ENCODE measurements at regions not wholly inside any gene's neighbourhood (a gene's known extent, or its start where the extent isn't known, plus 50 kb on each side); places are given as distances from the start of the nearest gene placed in this dataset.

- ATAC-seq (peak; percentile 65), DNase-seq (ENCODE audit: low spot score) (peak; percentile 41)
- Histone ChIP-seq H4K20me1 (replicated peaks; ENCODE audit: insufficient read depth) (no peaks in the 10 kb centered on the region), H3K36me3 (ENCODE audit: insufficient read depth) (no peaks in the 10 kb centered on the region), H3K4me3 (no peak overlapping the region), H2AFZ (peak overlapping the region; percentile 74; the same call in 1 of the 2 replicates), H3K79me2 (replicated peaks; ENCODE audit: insufficient read depth) (no peaks in the 10 kb centered on the region), H3F3A (replicated peaks; ENCODE audit: low read depth) (no peaks in the 10 kb centered on the region), H3K4me2 (no peak overlapping the region), H3K4me1 (ENCODE audit: insufficient read depth) (peaks cover 16% of the 10 kb centered on the region), H3K9me2 (ENCODE audit: insufficient read depth) (no peaks in the 10 kb centered on the region), H3K27ac (ENCODE audit: low read depth) (no peak overlapping the region), H3K27me3 (ENCODE audit: insufficient read depth) (no peaks in the 10 kb centered on the region)
- no peaks in the 10 kb centered on the region for H3K27me3 Mint-ChIP-seq (ENCODE audit: insufficient read depth, low read depth, poor library complexity)
- no peak overlapping the region for H3K4me3 Mint-ChIP-seq
- TF ChIP-seq CREB1 (CRISPR knock-in tag; IDR thresholded peaks at IDR 0.05; ENCODE audit: low read depth) (no peak), EZH2phosphoT487 (IDR thresholded peaks at IDR 0.05; ENCODE audit: unreplicated experiment) (no peak), ZNF114 (CRISPR knock-in tag; IDR thresholded peaks at IDR 0.05) (no peak), POLR2AphosphoS5 (IDR thresholded peaks at IDR 0.05; ENCODE audit: low read depth) (no peak), JUNB (IDR thresholded peaks at IDR 0.05; ENCODE audit: unreplicated experiment) (no peak)
- TF ChIP-seq, protein P1, sequence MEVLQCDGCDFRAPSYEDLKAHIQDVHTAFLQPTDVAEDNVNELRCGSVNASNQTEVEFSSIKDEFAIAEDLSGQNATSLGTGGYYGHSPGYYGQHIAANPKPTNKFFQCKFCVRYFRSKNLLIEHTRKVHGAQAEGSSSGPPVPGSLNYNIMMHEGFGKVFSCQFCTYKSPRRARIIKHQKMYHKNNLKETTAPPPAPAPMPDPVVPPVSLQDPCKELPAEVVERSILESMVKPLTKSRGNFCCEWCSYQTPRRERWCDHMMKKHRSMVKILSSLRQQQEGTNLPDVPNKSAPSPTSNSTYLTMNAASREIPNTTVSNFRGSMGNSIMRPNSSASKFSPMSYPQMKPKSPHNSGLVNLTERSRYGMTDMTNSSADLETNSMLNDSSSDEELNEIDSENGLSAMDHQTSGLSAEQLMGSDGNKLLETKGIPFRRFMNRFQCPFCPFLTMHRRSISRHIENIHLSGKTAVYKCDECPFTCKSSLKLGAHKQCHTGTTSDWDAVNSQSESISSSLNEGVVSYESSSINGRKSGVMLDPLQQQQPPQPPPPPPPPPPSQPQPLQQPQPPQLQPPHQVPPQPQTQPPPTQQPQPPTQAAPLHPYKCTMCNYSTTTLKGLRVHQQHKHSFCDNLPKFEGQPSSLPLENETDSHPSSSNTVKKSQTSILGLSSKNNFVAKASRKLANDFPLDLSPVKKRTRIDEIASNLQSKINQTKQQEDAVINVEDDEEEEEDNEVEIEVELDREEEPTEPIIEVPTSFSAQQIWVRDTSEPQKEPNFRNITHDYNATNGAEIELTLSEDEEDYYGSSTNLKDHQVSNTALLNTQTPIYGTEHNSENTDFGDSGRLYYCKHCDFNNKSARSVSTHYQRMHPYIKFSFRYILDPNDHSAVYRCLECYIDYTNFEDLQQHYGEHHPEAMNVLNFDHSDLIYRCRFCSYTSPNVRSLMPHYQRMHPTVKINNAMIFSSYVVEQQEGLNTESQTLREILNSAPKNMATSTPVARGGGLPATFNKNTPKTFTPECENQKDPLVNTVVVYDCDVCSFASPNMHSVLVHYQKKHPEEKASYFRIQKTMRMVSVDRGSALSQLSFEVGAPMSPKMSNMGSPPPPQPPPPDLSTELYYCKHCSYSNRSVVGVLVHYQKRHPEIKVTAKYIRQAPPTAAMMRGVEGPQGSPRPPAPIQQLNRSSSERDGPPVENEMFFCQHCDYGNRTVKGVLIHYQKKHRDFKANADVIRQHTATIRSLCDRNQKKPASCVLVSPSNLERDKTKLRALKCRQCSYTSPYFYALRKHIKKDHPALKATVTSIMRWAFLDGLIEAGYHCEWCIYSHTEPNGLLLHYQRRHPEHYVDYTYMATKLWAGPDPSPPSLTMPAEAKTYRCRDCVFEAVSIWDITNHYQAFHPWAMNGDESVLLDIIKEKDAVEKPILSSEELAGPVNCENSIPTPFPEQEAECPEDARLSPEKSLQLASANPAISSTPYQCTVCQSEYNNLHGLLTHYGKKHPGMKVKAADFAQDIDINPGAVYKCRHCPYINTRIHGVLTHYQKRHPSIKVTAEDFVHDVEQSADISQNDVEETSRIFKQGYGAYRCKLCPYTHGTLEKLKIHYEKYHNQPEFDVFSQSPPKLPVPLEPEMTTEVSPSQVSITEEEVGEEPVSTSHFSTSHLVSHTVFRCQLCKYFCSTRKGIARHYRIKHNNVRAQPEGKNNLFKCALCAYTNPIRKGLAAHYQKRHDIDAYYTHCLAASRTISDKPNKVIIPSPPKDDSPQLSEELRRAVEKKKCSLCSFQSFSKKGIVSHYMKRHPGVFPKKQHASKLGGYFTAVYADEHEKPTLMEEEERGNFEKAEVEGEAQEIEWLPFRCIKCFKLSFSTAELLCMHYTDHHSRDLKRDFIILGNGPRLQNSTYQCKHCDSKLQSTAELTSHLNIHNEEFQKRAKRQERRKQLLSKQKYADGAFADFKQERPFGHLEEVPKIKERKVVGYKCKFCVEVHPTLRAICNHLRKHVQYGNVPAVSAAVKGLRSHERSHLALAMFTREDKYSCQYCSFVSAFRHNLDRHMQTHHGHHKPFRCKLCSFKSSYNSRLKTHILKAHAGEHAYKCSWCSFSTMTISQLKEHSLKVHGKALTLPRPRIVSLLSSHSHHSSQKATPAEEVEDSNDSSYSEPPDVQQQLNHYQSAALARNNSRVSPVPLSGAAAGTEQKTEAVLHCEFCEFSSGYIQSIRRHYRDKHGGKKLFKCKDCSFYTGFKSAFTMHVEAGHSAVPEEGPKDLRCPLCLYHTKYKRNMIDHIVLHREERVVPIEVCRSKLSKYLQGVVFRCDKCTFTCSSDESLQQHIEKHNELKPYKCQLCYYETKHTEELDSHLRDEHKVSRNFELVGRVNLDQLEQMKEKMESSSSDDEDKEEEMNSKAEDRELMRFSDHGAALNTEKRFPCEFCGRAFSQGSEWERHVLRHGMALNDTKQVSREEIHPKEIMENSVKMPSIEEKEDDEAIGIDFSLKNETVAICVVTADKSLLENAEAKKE (CRISPR knock-in tag; IDR thresholded peaks at IDR 0.05), result peak; percentile 40; the same call in 1 of the 2 replicates
- TF ChIP-seq, protein P2, sequence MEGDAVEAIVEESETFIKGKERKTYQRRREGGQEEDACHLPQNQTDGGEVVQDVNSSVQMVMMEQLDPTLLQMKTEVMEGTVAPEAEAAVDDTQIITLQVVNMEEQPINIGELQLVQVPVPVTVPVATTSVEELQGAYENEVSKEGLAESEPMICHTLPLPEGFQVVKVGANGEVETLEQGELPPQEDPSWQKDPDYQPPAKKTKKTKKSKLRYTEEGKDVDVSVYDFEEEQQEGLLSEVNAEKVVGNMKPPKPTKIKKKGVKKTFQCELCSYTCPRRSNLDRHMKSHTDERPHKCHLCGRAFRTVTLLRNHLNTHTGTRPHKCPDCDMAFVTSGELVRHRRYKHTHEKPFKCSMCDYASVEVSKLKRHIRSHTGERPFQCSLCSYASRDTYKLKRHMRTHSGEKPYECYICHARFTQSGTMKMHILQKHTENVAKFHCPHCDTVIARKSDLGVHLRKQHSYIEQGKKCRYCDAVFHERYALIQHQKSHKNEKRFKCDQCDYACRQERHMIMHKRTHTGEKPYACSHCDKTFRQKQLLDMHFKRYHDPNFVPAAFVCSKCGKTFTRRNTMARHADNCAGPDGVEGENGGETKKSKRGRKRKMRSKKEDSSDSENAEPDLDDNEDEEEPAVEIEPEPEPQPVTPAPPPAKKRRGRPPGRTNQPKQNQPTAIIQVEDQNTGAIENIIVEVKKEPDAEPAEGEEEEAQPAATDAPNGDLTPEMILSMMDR (conservative IDR thresholded peaks at IDR 0.05; ENCODE audit: low read depth in 2 of 2), result peak; percentile 26 to 47; a peak in 3 of 4 replicates
- no peaks in the 10 kb centered on the region for H3K36me3 Mint-ChIP-seq (ENCODE audit: low read depth)
- peaks cover 9% of the 10 kb centered on the region; the same call in 2 of the 3 replicates for H3K4me1 Mint-ChIP-seq
- no peak overlapping the region for H3K27ac Mint-ChIP-seq
- no peaks in the 10 kb centered on the region for H3K9me3 Mint-ChIP-seq
These were observed 1586.4 kb upstream of the SPRY2 start for GRCh38 chr13:81927347-81927746.
